ENCODE measurements at regions not wholly inside any gene's neighbourhood (a gene's known extent, or its start where the extent isn't known, plus 50 kb on each side); places are given as distances from the start of the nearest gene placed in this dataset.

- Histone ChIP-seq H3K4me2 (ENCODE audit: control insufficient read depth, extremely low read depth, insufficient read depth, low read depth, low read length) (no peak overlapping the region), H3K9me1 (ENCODE audit: control insufficient read depth, extremely low read depth, insufficient read depth, low read length) (no peaks in the 10 kb centered on the region), H3K9me3 (ENCODE audit: control insufficient read depth, low read depth, low read length) (no peaks in the 10 kb centered on the region), H4K20me1 (ENCODE audit: control insufficient read depth, extremely low read depth, insufficient read depth, low read length) (no peaks in the 10 kb centered on the region), H3K9ac (ENCODE audit: control insufficient read depth, extremely low read depth, insufficient read depth, low read length) (no peak overlapping the region), H2AFZ (ENCODE audit: control insufficient read depth, low read length) (no peak overlapping the region), H3K27ac (ENCODE audit: control insufficient read depth, insufficient read depth, low read length) (no peak overlapping the region), H3K36me3 (ENCODE audit: control insufficient read depth in 2 of 2, extremely low read depth in 1 of 2, insufficient read depth in 2 of 2, low read length in 2 of 2) (no peaks in the 10 kb centered on the region), H3K4me1 (ENCODE audit: control insufficient read depth, extremely low read depth, insufficient read depth, low read length) (no peaks in the 10 kb centered on the region), H3K79me2 (ENCODE audit: control insufficient read depth, insufficient read depth, low read length) (no peaks in the 10 kb centered on the region), H3K27me3 (ENCODE audit: control insufficient read depth, extremely low read depth, insufficient read depth, low read length) (no peaks in the 10 kb centered on the region), H3K4me3 (ENCODE audit: control insufficient read depth in 2 of 3, extremely low read depth in 1 of 3, insufficient read depth in 2 of 3, low read depth in 1 of 3, low read length in 3 of 3) (no peak overlapping the region)
- DNase-seq (ENCODE audit: low read depth, low spot score) (no peak), FAIRE-seq (no peak)
- TF ChIP-seq EZH2 (IDR thresholded peaks at IDR 0.05; ENCODE audit: low read length) (no peak), CTCF (optimal IDR thresholded peaks at IDR 0.05 in 1 of 3, IDR thresholded peaks at IDR 0.05 in 1 of 3, conservative IDR thresholded peaks at IDR 0.05 in 1 of 3; ENCODE audit: extremely low read depth in 1 of 3, insufficient read depth in 2 of 3, low read length in 3 of 3) (no peak)
- dilution Hi-C loops (cut with MboI; ENCODE audit: extremely low pct_ligation_motif_present, low sequenced_read_pairs), result no loop called here
These were observed 306.5 kb upstream of the NEBL start for GRCh38 chr10:21203473-21204107.

GRCh38 chr10:21202776-21203462, 305.8 kb upstream of the NEBL start:
- DNase-seq (ENCODE audit: low read depth, low spot score) (no peak), FAIRE-seq (no peak)
- H3K4me3 ChIP-seq (ENCODE audit: control insufficient read depth in 2 of 3, extremely low read depth in 1 of 3, insufficient read depth in 2 of 3, low read depth in 1 of 3, low read length in 3 of 3), result no peak overlapping the region
- no peaks in the 10 kb centered on the region for H3K9me1 ChIP-seq (ENCODE audit: control insufficient read depth, extremely low read depth, insufficient read depth, low read length)
- TF ChIP-seq EZH2 (IDR thresholded peaks at IDR 0.05; ENCODE audit: low read length), result no peak
- TF ChIP-seq CTCF (optimal IDR thresholded peaks at IDR 0.05 in 1 of 3, IDR thresholded peaks at IDR 0.05 in 1 of 3, conservative IDR thresholded peaks at IDR 0.05 in 1 of 3; ENCODE audit: extremely low read depth in 1 of 3, insufficient read depth in 2 of 3, low read length in 3 of 3), result no peak
- H3K9me3 ChIP-seq (ENCODE audit: control insufficient read depth, low read depth, low read length), result peaks cover 6% of the 10 kb centered on the region
- dilution Hi-C loops (cut with MboI; ENCODE audit: extremely low pct_ligation_motif_present, low sequenced_read_pairs), result no loop called here
- no peaks in the 10 kb centered on the region for H3K79me2 ChIP-seq (ENCODE audit: control insufficient read depth, insufficient read depth, low read length)
- no peak overlapping the region for H3K9ac ChIP-seq (ENCODE audit: control insufficient read depth, extremely low read depth, insufficient read depth, low read length)
- no peaks in the 10 kb centered on the region for H4K20me1 ChIP-seq (ENCODE audit: control insufficient read depth, extremely low read depth, insufficient read depth, low read length)
- no peaks in the 10 kb centered on the region for H3K4me1 ChIP-seq (ENCODE audit: control insufficient read depth, extremely low read depth, insufficient read depth, low read length)
- no peaks in the 10 kb centered on the region for H3K27me3 ChIP-seq (ENCODE audit: control insufficient read depth, extremely low read depth, insufficient read depth, low read length)
- H2AFZ ChIP-seq (ENCODE audit: control insufficient read depth, low read length), result no peak overlapping the region
- H3K36me3 ChIP-seq (ENCODE audit: control insufficient read depth in 2 of 2, extremely low read depth in 1 of 2, insufficient read depth in 2 of 2, low read length in 2 of 2), result no peaks in the 10 kb centered on the region
- H3K27ac ChIP-seq (ENCODE audit: control insufficient read depth, insufficient read depth, low read length), result no peak overlapping the region
- H3K4me2 ChIP-seq (ENCODE audit: control insufficient read depth, extremely low read depth, insufficient read depth, low read depth, low read length), result no peak overlapping the region

All from keratinocyte (primary cell).